ENCODE measurements at regions not wholly inside any gene's neighbourhood (a gene's known extent, or its start where the extent isn't known, plus 50 kb on each side); places are given as distances from the start of the nearest gene placed in this dataset.
A peak's percentile ranks its signal among the peaks of the same experiment; 100 is the strongest.
"Not testable (repeated sequence)": the region's sequence is repeated elsewhere in the genome, so short reads cannot be mapped to it uniquely, and the experiment has no call there.

- no peak for DNase-seq
Observed at GRCh38 chr21:38042246-38042645, 126.0 kb upstream of the KCNJ6 start.

DNA sequence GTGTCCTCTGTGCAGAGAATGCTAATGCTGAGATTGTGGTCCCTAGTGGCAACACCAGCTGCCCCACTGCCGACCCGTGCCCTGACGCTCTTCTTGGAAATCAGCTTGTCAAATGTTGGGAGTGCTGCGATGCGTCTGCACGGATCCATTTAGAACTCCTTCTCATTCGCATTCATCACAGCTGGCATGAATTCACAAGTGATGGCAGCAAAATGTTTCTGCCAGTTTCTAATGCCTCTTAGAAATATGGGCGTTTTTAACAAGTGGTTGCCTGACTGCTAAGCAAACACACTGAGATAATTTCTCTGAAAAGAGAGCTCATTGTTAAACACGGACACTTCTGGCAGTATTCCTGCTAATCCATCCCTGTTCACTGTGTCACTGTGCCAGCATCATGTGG is 131.9 kb upstream of the KCNJ6 start:
- DNase-seq = peak; percentile 59

DNA sequence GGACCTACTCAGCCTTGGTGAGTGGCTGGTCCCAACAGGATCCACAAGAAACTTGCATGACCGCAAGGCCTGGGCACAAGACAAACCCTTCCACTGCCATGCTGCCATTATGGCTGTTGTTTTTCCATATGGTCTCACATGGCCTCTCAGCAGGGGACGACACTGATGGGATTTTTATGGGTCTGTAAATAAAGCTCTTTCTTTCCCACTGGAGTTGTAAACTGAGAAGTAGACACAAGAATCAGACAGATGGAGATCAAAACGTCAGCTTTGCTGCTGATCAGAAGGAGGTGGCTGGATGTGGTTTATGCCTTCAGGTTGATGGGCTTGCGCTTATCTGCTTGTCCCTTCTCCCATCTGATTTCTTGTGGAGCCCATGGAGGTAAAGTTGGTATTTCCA is 138.1 kb upstream of the KCNJ6 start:
- peak; percentile 84 for DNase-seq

DNA sequence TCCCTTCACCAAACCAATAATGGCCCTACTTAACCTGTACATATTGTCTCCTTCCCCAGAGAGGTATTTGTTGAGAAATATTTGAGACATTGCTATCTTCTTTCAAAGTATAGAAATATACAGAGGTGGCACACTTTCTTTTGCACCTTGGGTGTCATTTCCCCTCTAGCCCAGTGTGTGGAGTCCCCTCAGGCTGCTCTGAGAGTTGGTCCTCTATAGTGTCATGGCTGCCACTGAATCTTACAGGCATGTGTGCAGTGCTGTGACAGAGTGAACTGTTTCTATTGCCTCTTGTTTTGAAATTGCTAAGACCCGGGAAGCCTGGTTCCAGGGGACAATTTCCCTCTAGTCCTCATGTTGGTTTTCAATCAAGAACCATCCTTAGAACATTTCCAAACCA is 140.2 kb upstream of the KCNJ6 start:
- no peak for DNase-seq

DNA sequence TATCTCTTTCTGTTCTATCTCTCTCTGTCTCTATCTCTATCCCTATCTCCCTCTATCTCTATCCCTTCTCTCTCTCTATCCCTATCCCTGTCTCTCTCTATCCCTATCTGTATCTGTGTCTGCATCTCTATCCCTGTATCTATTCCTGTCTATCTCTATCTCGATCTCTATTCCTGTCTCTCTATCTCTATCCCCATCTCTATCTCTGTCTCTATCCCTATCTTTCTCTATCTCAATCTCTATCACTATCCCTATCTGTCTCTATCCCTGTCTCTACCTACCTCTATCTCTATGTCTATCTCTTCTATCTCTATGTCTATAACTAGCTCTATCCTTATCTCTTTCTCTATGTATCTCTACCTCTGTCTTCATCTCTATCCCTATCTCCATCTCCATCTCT is 141.4 kb upstream of the KCNJ6 start:
- DNase-seq = no peak

DNA sequence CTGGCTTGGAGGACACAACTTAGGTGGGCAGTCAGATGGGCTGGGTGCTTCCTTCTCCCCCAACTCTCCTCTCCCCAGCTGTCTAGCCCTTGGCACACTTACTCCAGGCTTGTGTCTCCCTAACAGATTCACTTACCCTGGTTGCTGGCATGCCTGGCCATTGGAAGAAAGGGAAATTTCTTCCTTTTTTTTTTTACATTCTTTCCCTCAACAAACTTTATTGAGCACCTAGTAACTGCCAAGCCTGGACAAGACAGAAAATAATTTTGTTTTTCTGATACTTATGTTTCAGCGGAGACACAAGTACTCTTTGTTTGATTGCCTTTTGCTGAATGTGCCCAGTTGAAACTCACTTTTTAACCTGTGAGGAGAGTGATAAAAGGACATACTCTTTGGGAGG is 144.3 kb upstream of the KCNJ6 start:
- DNase-seq = no peak

GRCh38 chr21:38067086-38067739 is 151.0 kb upstream of the KCNJ6 start:
- no peak for DNase-seq

DNA sequence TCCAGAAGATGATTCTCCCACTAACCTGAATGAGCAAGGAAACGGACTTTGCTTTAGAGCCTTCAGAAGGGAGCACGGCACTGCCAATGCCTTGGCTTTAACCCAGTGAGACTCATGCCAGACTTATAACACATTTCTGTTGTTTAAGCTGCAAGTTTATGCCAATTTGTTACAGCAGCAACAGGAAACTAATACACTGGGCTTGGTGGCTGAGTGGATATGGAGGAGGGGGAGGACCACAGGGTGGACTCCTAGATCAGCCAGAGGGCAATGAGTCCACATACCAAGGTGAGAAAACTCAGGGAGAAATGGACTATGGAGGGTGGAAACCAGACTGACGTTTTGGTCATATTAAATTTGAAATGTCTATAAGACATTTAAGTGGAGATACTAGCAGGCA is 156.2 kb upstream of the KCNJ6 start:
- DNase-seq = no peak

GRCh38 chr21:38075833-38076587 is 159.8 kb upstream of the KCNJ6 start:
- DNase-seq = no peak

GRCh38 chr21:38077569-38077968 is 161.3 kb upstream of the KCNJ6 start:
- DNase-seq = no peak

- no peak for DNase-seq
Observed at GRCh38 chr21:38080888-38081287, 164.6 kb upstream of the KCNJ6 start.

DNA sequence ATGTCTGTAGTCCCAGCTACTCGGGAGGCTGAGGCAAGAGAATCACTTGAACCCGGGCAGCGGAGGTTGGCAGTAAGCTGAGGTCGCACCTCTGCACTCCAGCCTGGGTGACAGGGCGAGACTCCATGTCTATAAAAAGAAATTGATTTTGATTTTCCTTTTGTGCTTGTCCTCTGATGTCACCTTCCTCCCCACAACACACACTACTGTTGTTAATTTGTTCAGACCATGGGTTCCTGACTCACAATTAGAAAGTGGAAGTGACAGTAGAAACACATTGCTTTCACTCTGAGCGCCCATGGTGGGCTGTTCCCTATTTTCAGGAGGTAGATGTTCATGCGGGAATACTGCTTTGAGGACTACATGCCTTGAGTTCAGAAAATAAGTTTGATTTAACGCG is 165.5 kb upstream of the KCNJ6 start:
- no peak for DNase-seq

GRCh38 chr21:38082936-38083485 is 166.8 kb upstream of the KCNJ6 start:
- no peak for DNase-seq

GRCh38 chr21:38083535-38083934 is 167.3 kb upstream of the KCNJ6 start:
- DNase-seq = no peak

DNA sequence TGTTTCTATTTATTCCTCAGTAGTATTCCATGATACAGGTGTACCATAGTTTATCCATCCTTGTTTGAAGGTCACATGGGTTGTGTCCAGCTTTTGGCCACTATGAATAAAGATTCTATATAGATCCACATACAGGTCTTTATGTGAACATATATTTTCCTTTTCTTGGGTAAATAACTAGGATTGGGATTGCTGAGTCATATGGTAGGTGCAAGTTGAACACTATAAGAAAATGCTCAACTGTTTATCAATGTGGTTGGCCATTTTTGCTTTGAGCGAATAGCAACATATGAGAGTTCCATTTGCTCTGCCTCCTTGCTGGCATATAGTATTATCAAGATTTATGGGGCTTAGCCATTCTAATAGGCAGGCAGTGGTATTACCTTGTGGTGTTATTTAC is 170.2 kb upstream of the KCNJ15 start:
- DNase-seq = no peak

DNA sequence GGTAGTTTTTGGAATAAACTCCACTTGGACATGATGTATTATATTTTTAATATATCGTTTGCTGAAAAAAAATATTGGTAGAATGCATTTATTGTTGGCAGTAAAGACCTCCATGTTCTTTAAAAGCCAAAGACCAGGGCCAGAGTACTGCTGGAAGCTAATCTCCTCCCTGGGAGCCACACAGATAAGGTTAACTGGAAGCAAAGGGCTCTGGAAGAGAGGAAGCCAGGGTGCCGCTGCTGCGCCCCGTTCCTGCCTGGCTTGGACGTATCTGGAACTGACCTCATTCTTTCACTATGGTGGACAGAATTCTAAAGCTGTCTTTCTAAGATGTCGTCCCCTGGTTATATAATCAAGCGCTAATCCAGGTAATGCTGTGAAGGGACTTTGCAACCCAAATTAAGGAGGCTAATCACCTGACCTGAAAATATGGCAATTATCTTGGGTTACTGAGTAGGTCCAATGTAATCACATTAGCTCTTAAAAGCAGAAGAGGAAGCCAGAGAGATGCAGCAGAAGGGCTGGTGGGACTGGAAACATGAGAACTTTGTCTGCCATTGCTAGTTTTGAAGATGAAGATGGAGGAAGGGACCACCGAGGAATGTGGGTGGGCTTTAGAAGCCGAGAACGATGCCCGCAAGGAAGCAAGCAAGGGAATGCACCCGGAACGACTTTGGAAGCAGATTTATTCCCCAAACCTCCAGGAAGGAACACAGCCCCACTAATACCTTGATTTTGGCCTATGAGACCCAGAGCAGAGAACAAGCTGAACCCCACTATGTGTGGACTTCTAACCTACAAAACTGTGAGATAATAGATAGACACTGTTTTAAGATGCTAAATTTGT is 167.7 kb upstream of the KCNJ15 start:
- DNase-seq = no peak

DNA sequence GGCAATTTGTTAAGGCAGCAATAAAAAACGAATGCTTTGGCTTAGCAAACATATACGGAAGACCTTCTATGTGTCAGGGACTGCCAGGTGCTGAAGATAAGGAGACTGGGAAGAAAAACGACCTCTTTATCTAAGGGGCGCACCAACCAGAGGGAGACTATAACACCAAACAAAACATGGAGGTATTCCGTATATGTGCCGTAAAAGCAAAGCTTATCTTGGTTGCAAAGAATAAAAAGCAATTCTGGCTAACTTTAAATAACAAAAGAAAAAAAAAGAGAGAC is 167.1 kb upstream of the KCNJ15 start:
- no peak for DNase-seq

DNA sequence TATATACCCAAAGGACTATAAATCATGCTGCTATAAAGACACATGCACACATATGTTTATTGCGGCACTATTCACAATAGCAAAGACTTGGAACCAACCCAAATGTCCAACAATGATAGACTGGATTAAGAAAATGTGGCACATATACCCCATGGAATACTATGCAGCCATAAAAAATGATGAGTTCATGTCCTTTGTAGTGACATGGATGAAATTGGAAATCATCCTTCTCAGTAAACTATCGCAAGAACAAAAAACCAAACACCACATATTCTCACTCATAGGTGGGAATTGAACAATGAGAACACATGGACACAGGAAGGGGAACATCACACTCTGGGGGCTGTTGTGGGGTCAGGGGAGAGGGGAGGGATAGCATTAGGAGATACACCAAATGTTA is 165.7 kb upstream of the KCNJ15 start:
- not testable (repeated sequence) for DNase-seq

- DNase-seq = no peak
Observed at GRCh38 chr21:38092051-38092450, 164.7 kb upstream of the KCNJ15 start.

DNA sequence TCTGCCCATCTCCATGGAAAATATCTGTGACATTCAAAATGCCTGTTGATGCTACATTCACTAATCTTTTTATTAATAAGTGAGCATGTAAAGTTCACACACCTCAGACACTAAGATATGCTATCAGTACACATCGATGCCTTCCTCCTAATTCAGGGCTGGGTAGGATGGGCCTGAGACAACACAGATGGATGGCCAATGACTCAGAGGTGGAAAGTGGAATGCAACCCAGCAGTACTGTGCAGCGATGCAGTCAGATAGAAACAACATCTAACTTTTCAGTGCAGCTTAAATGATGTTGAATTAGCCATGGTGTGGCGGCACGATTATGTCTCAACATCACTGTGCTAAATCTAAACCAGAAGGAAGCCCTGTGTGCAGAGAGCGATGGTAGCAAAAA is 161.6 kb upstream of the KCNJ15 start:
- DNase-seq = no peak

GRCh38 chr21:38097789-38098188 is 159.0 kb upstream of the KCNJ15 start:
- DNase-seq = no peak

DNA sequence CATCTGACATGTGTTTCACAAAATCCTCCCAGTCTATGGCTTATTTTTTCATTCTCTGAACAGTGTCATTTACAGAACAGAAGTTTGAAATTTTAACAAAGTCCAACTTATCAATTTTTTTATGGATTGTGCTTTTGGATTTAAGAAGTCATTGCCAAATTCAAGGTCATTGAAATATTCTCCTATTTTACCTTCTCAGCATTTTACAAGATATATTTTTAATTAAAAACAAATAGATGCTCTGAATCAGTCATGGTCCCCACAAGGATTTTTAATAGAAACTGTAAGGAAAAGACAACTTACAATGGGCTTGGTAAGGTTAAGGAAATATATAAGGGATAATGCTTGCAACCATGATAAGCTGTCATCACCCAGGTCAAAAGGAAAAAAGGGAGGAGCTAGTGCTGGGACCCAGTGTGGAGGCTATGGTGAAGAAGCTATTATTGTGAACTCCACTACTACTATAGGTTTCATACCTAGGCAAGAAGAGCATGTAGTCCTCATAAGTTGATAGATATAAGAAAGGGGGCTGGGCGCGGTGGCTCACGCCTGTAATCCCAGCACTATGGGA is 144.5 kb upstream of the KCNJ15 start:
- DNase-seq = no peak

- no peak for DNase-seq
Observed at GRCh38 chr21:38114717-38115333, 142.0 kb upstream of the KCNJ15 start.
